ENCODE measurements at regions not wholly inside any gene's neighbourhood (a gene's known extent, or its start where the extent isn't known, plus 50 kb on each side); places are given as distances from the start of the nearest gene placed in this dataset.
"Not testable (repeated sequence)": the region's sequence is repeated elsewhere in the genome, so short reads cannot be mapped to it uniquely, and the experiment has no call there.

DNA sequence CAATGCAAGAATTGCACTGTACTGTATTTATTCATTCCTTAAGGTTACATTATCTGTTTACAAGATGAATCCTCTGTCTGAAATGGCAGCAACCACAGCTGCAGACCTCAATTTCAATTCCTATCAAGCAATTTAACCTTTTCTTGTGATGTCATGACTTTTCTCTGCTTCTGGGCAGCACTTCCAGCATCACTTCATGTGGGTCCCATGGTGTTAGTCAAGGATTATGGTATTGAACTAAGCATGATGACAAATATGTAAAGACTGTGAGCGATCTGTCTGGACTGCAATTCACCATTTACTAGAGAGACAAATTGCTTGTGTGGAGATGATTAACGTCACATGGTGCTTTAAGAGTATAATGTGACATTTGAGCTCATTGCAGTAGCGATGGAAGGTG, 90.5 kb upstream of the CCN2 start:
- no peak for DNase-seq

GRCh38 chr6:132028029-132028428, 76.9 kb upstream of the CCN2 start:
- no peak for DNase-seq

GRCh38 chr6:132025468-132025867, 74.3 kb upstream of the CCN2 start:
- DNase-seq, result no peak

DNA sequence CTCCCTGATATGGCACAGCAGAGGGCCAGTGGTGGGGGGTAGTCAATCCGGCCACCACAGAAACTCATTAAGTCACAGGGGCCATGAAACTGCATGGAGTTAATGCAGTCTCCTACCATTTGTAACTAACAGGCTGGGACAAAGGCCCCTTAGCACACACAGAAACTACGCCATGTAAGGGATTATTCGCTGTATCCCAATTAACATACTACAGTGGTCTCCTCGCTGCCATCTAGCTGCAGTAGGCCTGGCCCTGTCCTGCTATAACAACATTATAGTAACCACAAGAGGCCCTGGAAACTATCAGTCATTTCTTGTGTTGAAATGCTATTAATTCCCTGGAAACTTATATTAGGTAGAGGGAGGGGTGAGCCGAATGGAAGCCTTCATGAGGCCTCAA, 72.3 kb upstream of the CCN2 start:
- DNase-seq, result no peak

DNA sequence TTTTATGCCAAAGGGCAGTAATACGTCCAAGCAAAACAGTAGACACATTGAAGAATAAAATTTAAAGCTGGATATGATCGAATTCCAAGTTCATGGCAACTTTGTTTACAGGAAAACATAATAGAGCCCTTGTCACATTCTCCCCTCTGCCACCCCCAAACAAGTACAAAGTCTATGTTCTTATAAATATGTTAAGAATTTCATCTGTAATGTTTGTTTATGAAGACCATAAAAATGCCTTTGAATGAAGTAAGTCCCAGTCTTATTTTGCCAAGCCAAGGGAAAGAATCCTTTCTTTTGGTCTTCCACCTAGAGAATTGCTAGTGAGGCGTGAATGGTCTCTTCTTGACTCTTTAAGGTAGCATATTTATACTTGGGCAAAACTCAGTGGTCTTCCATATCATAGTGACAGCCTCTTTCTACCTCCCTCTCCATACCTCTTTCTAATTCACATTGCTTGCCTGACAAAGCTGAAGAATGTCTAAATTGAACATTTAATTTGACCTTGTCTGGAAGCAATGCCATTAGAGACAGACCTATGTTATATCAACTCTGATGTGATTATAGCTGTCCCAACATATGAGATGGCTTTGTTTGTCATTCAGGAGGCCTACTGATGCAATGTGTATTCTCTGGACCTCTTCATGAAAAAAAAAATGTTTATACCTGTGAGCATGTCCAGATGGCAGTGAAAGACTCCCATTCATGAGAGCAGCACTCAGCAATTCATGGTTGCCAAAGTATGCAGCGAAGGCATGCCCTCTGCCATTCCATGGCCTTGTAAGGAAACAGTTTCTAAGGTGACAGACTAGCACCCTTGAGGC, 70.6 kb upstream of the CCN2 start:
- no peak for DNase-seq

- not testable (repeated sequence) for DNase-seq
Measured at GRCh38 chr6:132020918-132021317, 69.7 kb upstream of the CCN2 start.

GRCh38 chr6:132020138-132020581, 69.0 kb upstream of the CCN2 start:
- no peak for DNase-seq

- no peak for DNase-seq
Measured at GRCh38 chr6:132019586-132019985, 68.4 kb upstream of the CCN2 start.

DNA sequence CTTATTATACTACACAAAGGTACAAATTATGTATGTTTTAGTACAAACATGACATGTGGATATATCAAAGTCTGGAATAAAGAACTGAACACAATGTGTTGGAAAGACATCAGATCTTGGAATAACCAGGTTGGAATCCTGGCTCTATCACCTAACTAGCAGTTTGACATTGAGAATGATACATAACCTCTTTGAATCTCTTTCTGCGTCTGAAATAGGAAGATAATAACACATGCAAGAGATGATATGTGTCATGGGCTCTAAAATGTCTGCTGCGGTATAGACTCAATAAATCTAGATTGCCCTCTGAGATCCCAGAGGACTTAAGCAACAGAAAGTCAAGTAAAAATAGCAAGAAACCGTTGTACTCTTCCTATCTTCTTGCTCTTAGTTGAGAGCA, 66.8 kb upstream of the CCN2 start:
- DNase-seq, result no peak

DNA sequence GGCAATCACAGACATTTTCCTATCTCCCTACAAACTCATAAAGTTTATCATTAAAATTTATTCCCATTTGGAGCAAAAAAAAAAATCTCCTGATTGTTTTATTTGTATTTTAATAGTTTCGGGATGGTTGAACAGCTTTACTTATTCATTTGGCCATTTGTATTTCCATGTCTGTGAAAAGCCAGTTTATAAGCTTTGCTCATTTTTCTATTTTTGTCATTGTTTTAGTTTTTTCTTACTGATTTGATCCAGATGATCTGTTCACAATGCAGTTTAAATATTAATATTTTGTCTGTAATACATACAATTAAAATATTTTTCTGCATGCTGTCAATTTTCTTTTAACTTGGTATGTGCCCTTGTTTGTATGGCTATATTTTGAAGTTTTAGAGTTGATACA, 65.2 kb upstream of the CCN2 start:
- DNase-seq, result no peak

DNA sequence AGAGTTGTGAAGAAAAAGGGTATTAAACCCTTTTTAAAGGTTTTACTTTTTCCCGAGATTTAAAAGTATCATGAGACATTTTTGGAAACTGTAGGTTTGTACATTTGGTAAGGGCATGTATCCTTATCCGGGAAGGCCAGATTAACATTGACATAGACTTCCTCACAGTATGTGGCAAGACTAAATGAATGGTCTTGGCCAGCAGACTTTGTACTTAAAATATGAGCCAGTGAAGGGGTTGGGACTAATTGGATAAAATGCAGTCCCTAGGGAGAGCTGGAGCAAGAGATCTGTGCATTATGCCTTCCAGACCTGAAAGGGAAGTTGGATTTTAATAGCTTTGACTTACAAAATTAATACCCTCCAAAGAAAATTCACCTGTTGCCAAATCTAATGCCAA, 60.4 kb upstream of the CCN2 start:
- DNase-seq, result no peak

- DNase-seq, result no peak
Measured at GRCh38 chr6:132009175-132009574, 58.0 kb upstream of the CCN2 start.

DNA sequence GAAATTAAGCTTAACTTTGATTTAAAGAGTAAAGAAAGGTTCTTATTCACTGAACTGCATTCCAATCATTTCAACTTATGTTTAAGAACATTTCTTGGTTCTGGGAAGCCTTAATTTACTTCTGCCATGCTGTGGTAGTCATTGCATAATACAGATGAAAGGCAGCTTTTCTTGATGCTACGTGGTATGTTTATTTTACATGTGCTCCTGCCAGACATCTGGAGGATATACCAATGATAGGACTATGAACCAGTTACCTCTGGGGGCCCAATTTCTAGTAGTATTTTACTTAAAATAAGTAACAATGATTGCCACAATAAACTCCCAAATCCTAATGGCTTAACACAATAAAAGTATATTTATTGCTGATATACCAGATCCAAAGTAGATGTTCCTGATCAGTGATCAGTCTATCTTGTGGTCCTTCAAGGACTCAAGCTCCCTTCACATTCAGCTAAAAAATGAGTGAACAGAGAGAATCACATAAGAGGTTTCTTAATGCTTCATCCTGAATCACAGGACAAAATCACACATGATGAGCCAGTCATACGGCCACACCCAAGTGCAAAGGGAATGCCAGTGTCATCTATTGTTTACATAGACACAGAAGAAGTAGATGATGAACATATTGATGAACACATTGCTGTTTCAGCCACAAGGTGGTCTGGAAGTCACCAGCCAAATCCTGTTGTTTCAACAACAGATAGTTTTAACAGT, 56.5 kb upstream of the CCN2 start:
- no peak for DNase-seq

DNA sequence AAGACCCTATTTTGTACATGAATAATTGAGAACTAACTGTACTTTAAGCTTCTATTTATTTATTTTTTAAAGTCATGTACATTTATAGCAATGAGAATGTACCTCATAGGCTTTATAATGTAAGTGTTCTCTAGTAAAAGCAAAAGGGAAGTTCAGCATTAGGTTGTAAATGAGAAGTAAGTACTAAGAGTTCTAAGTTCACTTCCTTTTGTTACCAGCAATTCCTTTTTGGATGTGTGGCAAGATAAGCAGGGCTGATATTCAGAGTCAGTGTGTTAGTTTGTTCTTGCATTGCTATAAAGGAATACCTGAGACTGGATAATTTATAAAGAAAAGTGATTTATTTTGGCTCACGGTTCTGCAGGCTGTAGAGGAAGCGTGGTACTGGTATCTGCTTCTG, 54.0 kb upstream of the CCN2 start:
- DNase-seq, result no peak

DNA sequence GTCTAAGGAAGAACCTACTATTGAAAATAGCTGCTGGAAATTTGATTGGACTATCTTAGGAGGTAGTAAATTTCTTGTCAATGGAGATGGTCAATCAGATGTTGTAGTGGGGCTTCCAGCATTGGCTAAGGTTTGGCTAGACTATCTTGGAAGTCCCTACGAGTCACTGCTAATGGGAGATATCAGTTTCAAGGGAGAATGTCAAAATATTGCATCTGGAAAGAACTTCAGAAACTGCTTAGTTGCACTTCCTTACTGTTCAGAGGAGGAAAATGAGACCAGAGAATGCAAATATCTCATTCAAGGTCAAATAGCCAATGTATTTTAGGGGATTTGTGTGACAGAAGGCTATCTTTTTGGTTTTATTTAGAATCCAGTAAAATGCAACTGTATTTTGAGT, 53.5 kb upstream of the CCN2 start:
- no peak for DNase-seq

DNA sequence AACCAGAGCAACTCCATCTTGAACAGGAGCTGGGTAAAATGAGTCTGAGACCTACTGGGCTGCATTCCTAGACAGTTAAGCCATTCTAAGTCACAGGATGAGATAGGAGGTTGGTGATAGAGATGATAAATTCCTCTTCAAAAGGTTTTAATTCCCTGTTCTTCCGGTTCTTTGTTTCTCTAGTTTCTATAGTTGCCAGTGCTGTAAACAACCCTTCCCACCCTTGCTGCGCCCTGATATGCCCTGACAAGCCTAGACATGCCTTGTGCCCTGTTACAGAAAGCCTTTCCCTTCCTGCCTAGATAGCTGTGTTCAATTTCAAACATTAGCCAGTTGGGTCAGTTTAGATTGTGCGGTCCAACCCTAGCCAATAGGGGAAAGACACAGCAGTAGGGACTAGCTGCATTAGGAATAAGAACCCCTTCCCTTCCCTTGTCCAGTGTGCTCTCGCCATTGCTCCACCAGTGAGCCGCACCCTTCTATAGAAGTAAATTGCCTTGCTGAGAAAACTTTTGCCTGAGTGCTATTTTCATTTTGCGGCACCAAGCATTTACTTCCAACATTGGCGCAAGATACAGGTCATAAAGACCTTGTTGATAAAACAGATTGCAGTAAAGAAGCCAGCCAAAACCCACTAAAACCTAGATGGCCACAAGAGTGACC, 52.5 kb upstream of the CCN2 start:
- no peak for DNase-seq

Data from hematopoietic multipotent progenitor cell treated with erythropoietin and hydrocortisone succinate and interleukin-3 and kit ligand, for 8 days (in vitro differentiated cells).